ENCODE measurements at regions not wholly inside any gene's neighbourhood (a gene's known extent, or its start where the extent isn't known, plus 50 kb on each side); places are given as distances from the start of the nearest gene placed in this dataset.

GRCh38 chr12:24230061-24230701 is 280.7 kb upstream of the SOX5 start:
- Histone ChIP-seq H3K9ac (ENCODE audit: control insufficient read depth, extremely low read depth, insufficient read depth, low read length) (no peak overlapping the region), H3K4me3 (ENCODE audit: control insufficient read depth in 2 of 3, extremely low read depth in 1 of 3, insufficient read depth in 2 of 3, low read depth in 1 of 3, low read length in 3 of 3) (no peak overlapping the region), H2AFZ (ENCODE audit: control insufficient read depth, low read length) (no peak overlapping the region), H3K27ac (ENCODE audit: control insufficient read depth, insufficient read depth, low read length) (no peak overlapping the region), H3K9me3 (ENCODE audit: control insufficient read depth, low read depth, low read length) (no peaks in the 10 kb centered on the region), H3K36me3 (ENCODE audit: control insufficient read depth in 2 of 2, extremely low read depth in 1 of 2, insufficient read depth in 2 of 2, low read length in 2 of 2) (no peaks in the 10 kb centered on the region), H3K9me1 (ENCODE audit: control insufficient read depth, extremely low read depth, insufficient read depth, low read length) (no peaks in the 10 kb centered on the region), H3K79me2 (ENCODE audit: control insufficient read depth, insufficient read depth, low read length) (no peaks in the 10 kb centered on the region), H3K4me1 (ENCODE audit: control insufficient read depth, extremely low read depth, insufficient read depth, low read length) (peaks cover 14% of the 10 kb centered on the region), H3K4me2 (ENCODE audit: control insufficient read depth, extremely low read depth, insufficient read depth, low read depth, low read length) (no peak overlapping the region), H3K27me3 (ENCODE audit: control insufficient read depth, extremely low read depth, insufficient read depth, low read length) (no peaks in the 10 kb centered on the region), H4K20me1 (ENCODE audit: control insufficient read depth, extremely low read depth, insufficient read depth, low read length) (no peaks in the 10 kb centered on the region)
- DNase-seq (ENCODE audit: low read depth, low spot score) (no peak), FAIRE-seq (no peak)
- dilution Hi-C loops (cut with MboI; ENCODE audit: extremely low pct_ligation_motif_present, low sequenced_read_pairs), result no loop called here
- TF ChIP-seq CTCF (optimal IDR thresholded peaks at IDR 0.05 in 1 of 3, IDR thresholded peaks at IDR 0.05 in 1 of 3, conservative IDR thresholded peaks at IDR 0.05 in 1 of 3; ENCODE audit: extremely low read depth in 1 of 3, insufficient read depth in 2 of 3, low read length in 3 of 3), result no peak
- TF ChIP-seq EZH2 (IDR thresholded peaks at IDR 0.05; ENCODE audit: low read length), result no peak

- no peak for FAIRE-seq
- TF ChIP-seq EZH2 (IDR thresholded peaks at IDR 0.05; ENCODE audit: low read length) (no peak), CTCF (optimal IDR thresholded peaks at IDR 0.05 in 1 of 3, IDR thresholded peaks at IDR 0.05 in 1 of 3, conservative IDR thresholded peaks at IDR 0.05 in 1 of 3; ENCODE audit: extremely low read depth in 1 of 3, insufficient read depth in 2 of 3, low read length in 3 of 3) (no peak)
- Histone ChIP-seq H3K9me3 (ENCODE audit: control insufficient read depth, low read depth, low read length) (no peaks in the 10 kb centered on the region), H3K4me3 (ENCODE audit: control insufficient read depth in 2 of 3, extremely low read depth in 1 of 3, insufficient read depth in 2 of 3, low read depth in 1 of 3, low read length in 3 of 3) (no peak overlapping the region), H2AFZ (ENCODE audit: control insufficient read depth, low read length) (no peak overlapping the region), H3K36me3 (ENCODE audit: control insufficient read depth in 2 of 2, extremely low read depth in 1 of 2, insufficient read depth in 2 of 2, low read length in 2 of 2) (no peaks in the 10 kb centered on the region), H3K27ac (ENCODE audit: control insufficient read depth, insufficient read depth, low read length) (no peak overlapping the region), H3K79me2 (ENCODE audit: control insufficient read depth, insufficient read depth, low read length) (no peaks in the 10 kb centered on the region), H3K9ac (ENCODE audit: control insufficient read depth, extremely low read depth, insufficient read depth, low read length) (no peak overlapping the region), H3K4me2 (ENCODE audit: control insufficient read depth, extremely low read depth, insufficient read depth, low read depth, low read length) (no peak overlapping the region), H3K4me1 (ENCODE audit: control insufficient read depth, extremely low read depth, insufficient read depth, low read length) (peaks cover 14% of the 10 kb centered on the region), H3K27me3 (ENCODE audit: control insufficient read depth, extremely low read depth, insufficient read depth, low read length) (no peaks in the 10 kb centered on the region), H4K20me1 (ENCODE audit: control insufficient read depth, extremely low read depth, insufficient read depth, low read length) (no peaks in the 10 kb centered on the region), H3K9me1 (ENCODE audit: control insufficient read depth, extremely low read depth, insufficient read depth, low read length) (no peaks in the 10 kb centered on the region)
- dilution Hi-C loops (cut with MboI; ENCODE audit: extremely low pct_ligation_motif_present, low sequenced_read_pairs), result no loop called here
- no peak for DNase-seq (ENCODE audit: low read depth, low spot score)
Observed at GRCh38 chr12:24229031-24229700, 279.7 kb upstream of the SOX5 start.

All from keratinocyte (primary cell).